ENCODE measurements at regions not wholly inside any gene's neighbourhood (a gene's known extent, or its start where the extent isn't known, plus 50 kb on each side); places are given as distances from the start of the nearest gene placed in this dataset.

DNA sequence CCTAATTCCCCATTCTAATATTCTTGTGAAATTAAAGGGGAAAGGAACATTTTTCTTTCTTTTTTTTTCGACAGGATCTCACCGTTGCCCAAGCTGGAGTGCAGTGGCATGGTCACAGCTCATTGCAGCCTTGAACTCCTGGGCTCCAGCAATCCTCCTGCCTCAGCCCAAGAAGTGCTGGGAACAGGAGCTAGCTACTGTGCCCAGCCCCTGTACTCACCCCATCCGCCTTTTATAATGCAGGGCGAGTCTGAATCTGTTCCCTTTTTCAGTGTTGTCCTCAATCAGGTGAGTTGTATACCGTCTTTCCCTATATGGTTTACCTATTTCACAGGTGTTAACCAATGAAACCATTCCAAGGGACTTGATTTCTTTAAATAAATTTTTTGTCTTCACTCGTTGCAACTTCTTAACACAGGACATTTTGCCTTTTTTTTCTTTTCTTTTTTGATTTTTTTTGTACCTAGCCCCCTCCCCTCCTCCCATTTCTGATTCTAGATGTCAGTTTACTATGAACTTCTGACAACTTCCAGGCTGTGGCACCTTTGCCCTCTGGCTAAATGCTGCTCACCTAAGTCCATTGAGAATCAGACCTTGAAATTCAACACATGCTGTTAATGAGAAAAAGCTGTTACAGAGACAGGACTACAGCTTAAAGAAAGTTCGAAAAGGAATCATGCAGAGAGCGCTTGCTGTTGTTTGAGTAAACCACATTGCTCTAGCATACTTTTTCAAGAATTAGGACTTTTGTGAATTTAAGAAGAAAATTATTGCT is 562.1 kb upstream of the KLF12 start:
- Histone ChIP-seq H3K36me3 (ENCODE audit: insufficient read depth, low read length) (no peaks in the 10 kb centered on the region), H3K9me3 (ENCODE audit: control insufficient read depth in 1 of 2, insufficient read depth in 1 of 2, low read length in 2 of 2) (no peaks in the 10 kb centered on the region), H3K4me1 (ENCODE audit: insufficient read depth, low read length) (no peaks in the 10 kb centered on the region), H3K4me3 (ENCODE audit: low read length) (no peak overlapping the region), H3K27me3 (ENCODE audit: control insufficient read depth in 1 of 2, insufficient read depth in 2 of 2, low read length in 2 of 2) (peaks cover 0 to 3% of the 10 kb centered on the region in 2 experiments), H3K27ac (ENCODE audit: low read depth in 1 of 2, low read length in 2 of 2) (no peak overlapping the region)
- intact Hi-C loops (cut with DNase I, micrococcal nuclease): no loop called here
- H3K4me1 Mint-ChIP-seq (ENCODE audit: low read depth): no peaks in the 10 kb centered on the region
- H3K27ac Mint-ChIP-seq: no peak overlapping the region
- H3K4me3 Mint-ChIP-seq: no peak overlapping the region
- no peak for DNase-seq
- H3K36me3 Mint-ChIP-seq (ENCODE audit: low read depth): no peaks in the 10 kb centered on the region
- no peaks in the 10 kb centered on the region for H3K9me3 Mint-ChIP-seq
- TF ChIP-seq, protein P1, sequence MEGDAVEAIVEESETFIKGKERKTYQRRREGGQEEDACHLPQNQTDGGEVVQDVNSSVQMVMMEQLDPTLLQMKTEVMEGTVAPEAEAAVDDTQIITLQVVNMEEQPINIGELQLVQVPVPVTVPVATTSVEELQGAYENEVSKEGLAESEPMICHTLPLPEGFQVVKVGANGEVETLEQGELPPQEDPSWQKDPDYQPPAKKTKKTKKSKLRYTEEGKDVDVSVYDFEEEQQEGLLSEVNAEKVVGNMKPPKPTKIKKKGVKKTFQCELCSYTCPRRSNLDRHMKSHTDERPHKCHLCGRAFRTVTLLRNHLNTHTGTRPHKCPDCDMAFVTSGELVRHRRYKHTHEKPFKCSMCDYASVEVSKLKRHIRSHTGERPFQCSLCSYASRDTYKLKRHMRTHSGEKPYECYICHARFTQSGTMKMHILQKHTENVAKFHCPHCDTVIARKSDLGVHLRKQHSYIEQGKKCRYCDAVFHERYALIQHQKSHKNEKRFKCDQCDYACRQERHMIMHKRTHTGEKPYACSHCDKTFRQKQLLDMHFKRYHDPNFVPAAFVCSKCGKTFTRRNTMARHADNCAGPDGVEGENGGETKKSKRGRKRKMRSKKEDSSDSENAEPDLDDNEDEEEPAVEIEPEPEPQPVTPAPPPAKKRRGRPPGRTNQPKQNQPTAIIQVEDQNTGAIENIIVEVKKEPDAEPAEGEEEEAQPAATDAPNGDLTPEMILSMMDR (IDR thresholded peaks at IDR 0.05): no peak
- ChIA-PET CTCF (no interaction called here), POLR2A (no interaction called here)
- no peaks in the 10 kb centered on the region for H3K27me3 Mint-ChIP-seq
- ATAC-seq (ENCODE audit: poor library complexity): no peak

DNA sequence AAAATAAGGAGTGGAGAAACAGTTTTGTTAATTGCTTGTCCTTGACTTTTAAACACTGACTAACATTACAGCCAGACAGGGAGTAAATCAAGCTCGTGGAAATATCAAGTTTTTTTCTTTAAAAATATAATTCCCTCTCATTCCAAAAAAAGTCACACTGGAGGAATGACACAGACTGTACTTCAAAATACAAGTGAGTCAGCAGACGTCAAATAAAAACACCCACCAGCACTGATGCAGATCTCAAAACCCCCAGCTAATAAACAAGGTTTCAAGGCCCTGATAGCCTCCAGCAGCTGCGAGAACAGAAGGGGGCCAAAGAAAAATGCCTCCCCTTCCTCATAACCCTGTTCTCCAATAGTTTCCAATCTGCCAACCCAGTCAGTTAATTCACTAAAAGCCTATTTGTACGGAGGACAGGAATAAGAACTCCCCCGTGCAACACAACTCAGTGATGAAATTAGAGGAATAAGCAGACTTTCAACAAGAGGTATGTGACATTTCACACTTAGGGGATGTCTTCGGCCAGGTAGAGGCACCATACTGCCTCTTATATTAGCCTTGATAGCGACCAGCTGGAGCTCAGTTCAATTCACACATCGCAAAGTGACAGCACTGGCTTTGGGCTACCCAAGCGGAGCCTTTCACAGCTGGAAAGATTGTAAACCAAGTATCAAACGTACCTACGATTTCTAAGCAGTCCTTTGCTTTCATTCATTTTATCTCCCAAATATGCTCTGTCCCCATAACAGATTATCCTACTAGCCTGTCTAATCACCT is 561.0 kb upstream of the KLF12 start:
- TF ChIP-seq, protein P1 (IDR thresholded peaks at IDR 0.05): no peak
- Mint-ChIP-seq H3K27ac (no peak overlapping the region), H3K9me3 (no peaks in the 10 kb centered on the region), H3K36me3 (ENCODE audit: low read depth) (no peaks in the 10 kb centered on the region), H3K4me1 (ENCODE audit: low read depth) (no peaks in the 10 kb centered on the region), H3K27me3 (no peaks in the 10 kb centered on the region), H3K4me3 (no peak overlapping the region)
- Histone ChIP-seq H3K4me1 (ENCODE audit: insufficient read depth, low read length) (no peaks in the 10 kb centered on the region), H3K36me3 (ENCODE audit: insufficient read depth, low read length) (no peaks in the 10 kb centered on the region), H3K9me3 (ENCODE audit: control insufficient read depth in 1 of 2, insufficient read depth in 1 of 2, low read length in 2 of 2) (no peaks in the 10 kb centered on the region), H3K4me3 (ENCODE audit: low read length) (no peak overlapping the region), H3K27me3 (ENCODE audit: control insufficient read depth in 1 of 2, insufficient read depth in 2 of 2, low read length in 2 of 2) (peaks cover 0 to 3% of the 10 kb centered on the region in 2 experiments), H3K27ac (ENCODE audit: low read depth in 1 of 2, low read length in 2 of 2) (no peak overlapping the region)
- CTCF ChIA-PET: no interaction called here
- POLR2A ChIA-PET: no interaction called here
- intact Hi-C loops (cut with DNase I, micrococcal nuclease): no loop called here
- ATAC-seq (ENCODE audit: poor library complexity): no peak
- no peak for DNase-seq

GRCh38 chr13:74687442-74688182 is 553.4 kb upstream of the KLF12 start:
- intact Hi-C loops (cut with DNase I, micrococcal nuclease): no loop called here
- DNase-seq (no peak), ATAC-seq (ENCODE audit: poor library complexity) (no peak)
- no peaks in the 10 kb centered on the region for H3K4me1 Mint-ChIP-seq (ENCODE audit: low read depth)
- CTCF ChIA-PET: no interaction called here
- H3K27ac Mint-ChIP-seq: no peak overlapping the region
- no peak overlapping the region for H3K4me3 Mint-ChIP-seq
- Histone ChIP-seq H3K36me3 (ENCODE audit: insufficient read depth, low read length) (no peaks in the 10 kb centered on the region), H3K4me3 (ENCODE audit: low read length) (no peak overlapping the region), H3K9me3 (ENCODE audit: control insufficient read depth in 1 of 2, insufficient read depth in 1 of 2, low read length in 2 of 2) (no peaks in the 10 kb centered on the region), H3K4me1 (ENCODE audit: insufficient read depth, low read length) (no peaks in the 10 kb centered on the region), H3K27ac (ENCODE audit: low read depth in 1 of 2, low read length in 2 of 2) (no peak overlapping the region), H3K27me3 (ENCODE audit: control insufficient read depth in 1 of 2, insufficient read depth in 2 of 2, low read length in 2 of 2) (peaks cover 0 to 3% of the 10 kb centered on the region in 2 experiments)
- H3K36me3 Mint-ChIP-seq (ENCODE audit: low read depth): no peaks in the 10 kb centered on the region
- POLR2A ChIA-PET: no interaction called here
- peaks cover 10% of the 10 kb centered on the region for H3K9me3 Mint-ChIP-seq
- no peaks in the 10 kb centered on the region for H3K27me3 Mint-ChIP-seq
- TF ChIP-seq, protein P1 (IDR thresholded peaks at IDR 0.05): no peak
